ENCODE measurements at regions not wholly inside any gene's neighbourhood (a gene's known extent, or its start where the extent isn't known, plus 50 kb on each side); places are given as distances from the start of the nearest gene placed in this dataset.

DNA sequence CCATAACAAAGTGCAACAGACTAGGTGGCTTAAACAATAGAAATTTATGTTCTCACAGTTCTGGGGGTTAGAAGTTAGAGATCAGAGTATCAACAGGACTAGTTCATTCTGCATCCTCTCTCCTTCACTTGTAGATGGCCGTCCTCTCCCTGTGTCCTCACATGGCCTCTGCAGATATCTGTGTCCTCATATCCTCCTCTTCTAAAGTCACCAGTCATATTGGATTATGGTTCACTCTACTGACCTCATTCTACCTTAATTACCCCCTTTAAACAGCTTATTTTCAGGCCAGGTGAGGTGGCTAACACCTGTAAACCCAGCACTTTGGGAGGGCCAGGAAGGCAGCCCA is 135.1 kb downstream of the RAB38 start:
- TF ChIP-seq, protein P1, sequence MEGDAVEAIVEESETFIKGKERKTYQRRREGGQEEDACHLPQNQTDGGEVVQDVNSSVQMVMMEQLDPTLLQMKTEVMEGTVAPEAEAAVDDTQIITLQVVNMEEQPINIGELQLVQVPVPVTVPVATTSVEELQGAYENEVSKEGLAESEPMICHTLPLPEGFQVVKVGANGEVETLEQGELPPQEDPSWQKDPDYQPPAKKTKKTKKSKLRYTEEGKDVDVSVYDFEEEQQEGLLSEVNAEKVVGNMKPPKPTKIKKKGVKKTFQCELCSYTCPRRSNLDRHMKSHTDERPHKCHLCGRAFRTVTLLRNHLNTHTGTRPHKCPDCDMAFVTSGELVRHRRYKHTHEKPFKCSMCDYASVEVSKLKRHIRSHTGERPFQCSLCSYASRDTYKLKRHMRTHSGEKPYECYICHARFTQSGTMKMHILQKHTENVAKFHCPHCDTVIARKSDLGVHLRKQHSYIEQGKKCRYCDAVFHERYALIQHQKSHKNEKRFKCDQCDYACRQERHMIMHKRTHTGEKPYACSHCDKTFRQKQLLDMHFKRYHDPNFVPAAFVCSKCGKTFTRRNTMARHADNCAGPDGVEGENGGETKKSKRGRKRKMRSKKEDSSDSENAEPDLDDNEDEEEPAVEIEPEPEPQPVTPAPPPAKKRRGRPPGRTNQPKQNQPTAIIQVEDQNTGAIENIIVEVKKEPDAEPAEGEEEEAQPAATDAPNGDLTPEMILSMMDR (IDR thresholded peaks at IDR 0.05 in 4 of 5, conservative IDR thresholded peaks at IDR 0.05 in 1 of 5): no peak
- TF ChIP-seq POLR2A (IDR thresholded peaks at IDR 0.05): no peak
